ENCODE measurements at regions not wholly inside any gene's neighbourhood (a gene's known extent, or its start where the extent isn't known, plus 50 kb on each side); places are given as distances from the start of the nearest gene placed in this dataset.

DNA sequence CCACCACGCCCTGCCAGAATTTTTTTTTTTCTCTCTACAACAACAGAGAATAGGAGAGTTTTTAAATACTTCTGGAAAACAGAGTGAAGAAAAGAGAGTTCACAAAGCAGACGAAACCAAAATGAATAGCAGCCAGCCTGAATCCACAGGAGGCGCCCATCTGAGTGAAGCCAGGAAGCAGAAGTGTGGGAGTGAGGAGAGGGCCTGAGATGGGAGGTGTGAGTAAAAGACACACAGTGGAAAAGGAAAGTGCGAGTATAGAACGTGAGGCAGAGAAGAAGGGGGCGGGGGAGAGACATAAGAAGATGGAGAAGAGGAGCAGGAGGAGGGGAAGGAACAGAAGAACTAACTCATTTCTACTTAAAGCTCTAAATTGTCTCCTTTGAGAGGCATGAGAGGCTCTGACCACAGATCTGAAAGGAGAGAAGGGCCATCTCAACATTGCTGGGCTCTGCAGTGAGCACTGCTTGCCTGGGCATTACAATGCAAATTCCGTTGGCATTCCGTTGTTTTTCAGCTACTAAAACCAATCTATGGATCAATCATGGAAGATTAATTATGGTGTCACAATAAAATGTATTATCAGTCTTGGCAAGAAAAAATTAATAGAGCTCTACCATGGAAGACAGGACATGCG is 140.1 kb upstream of the CPSF6 start:
- no peak for DNase-seq

DNA sequence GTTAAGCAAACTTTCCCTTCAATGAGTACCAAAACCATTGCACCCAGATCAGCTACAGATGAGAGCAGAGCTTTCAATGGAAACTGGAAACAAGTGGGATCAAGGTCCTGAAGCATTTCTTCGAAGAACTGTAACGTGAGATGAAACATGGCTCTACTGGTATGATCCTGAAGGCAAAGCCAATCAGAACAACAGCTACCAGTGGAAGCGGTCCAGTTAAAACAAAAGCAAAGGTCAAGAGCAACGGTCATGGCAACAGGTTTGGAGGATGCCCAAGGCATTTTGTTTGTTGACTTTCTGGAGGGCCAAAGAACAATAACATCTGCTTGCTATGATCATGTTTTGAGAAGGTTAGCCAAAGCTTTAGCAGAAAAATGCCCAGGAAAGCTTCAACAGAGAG is 137.9 kb upstream of the CPSF6 start:
- no peak for DNase-seq

DNA sequence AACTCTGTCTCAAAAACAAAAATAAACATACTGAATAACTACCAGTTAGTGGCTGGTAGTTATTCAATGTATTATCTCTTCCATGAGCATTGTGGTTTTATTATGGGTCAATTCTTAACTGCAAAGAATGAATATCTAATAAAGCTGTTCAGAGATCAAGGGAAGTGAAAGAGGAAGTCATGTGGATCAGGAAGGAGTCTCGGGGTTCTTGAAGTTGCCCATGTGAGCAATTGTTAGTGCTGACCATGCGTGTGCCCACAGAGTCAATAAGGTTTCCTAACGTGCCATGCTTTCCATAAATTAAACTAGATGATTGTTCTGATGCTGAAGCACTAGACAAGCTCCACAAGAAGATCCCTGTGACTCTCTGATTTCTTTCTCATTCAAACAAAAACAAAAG is 136.5 kb upstream of the CPSF6 start:
- DNase-seq = no peak

DNA sequence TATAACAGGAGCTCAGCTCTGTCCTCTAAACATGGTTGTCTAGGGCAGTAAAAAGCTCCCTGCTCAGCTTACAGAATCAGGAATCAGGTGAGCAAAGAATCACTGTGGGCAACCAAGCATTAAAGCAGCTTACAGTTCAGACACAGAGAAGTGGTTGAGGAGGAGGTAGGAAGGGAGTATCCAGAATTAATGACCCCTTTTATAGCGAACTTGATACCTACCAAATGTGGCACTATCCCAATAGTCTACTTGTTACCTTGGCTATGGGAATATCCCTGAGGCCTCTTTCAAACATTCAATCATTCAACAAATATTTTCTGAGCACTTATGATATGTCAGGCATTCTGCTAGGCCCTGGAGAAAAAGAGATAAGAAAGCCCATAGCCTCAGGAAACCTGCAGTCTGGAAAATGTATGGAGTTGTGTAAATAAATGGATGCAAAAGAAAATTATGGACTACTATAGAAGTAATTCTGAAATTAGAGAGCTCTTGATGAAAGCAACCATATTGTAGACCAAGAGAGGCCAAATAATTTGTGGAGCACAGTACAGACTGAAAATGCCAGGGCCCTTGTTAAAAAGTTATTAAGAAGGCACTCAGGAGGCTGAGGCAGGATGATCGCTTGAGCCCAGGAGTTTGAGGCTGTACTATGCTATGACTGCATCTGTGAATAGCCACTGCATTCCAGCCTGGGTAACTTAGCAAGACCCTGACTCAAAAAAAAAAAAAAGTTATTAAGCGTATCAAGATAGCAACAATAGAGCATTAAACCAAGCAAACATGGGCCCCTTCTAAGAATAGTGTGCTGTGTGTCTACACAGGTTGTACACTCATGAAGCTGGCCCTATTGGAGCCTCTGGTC is 134.0 kb upstream of the CPSF6 start:
- no peak for DNase-seq

DNA sequence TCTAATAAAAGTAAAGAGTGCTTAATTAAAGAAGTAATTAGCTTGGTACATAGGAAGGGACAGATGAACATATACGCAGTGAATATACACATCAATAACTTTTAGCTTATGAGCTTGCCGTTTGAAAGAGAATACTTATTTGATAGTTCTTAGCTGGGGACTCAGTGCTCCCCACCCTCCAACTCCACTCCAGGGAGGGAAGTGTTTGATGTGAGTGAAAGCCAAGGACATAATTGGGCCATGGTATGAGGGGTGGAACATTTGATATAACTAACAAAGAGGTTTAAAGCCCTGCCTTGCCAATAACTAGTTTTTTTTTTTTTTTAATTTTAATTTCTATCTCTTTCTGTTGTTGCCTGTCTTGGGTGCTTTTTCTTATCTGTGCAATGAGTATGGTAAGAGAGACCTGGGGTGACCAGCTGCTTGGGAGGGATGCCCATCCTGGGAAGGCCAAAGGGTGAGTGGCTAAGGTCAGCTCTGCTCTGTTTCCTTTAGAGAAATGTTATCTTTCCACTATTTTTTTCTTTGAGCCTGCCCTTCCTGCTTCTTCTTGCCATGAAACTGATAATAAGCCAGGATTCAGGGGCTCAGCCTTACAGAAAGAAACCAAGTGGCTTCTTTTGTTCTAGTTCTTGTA is 132.8 kb upstream of the CPSF6 start:
- DNase-seq = no peak

DNA sequence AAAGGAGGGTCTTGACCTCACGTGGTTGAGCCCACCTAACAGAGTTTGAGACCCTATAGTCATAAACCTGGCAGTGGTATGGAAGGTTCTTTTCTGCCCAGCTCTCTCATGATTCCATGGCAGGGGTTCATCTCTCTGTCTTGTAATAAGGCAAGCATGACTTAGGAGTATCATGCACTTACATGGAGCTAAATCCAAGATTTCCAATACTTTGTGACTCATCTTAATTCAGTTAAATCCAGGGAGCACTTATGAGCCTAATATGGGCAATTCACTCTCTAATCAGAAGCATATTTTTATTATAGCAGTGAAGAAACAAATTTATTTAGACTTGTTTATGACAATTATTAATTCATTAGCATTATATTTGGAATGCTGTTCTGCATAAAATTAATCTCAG is 131.8 kb upstream of the CPSF6 start:
- no peak for DNase-seq

DNA sequence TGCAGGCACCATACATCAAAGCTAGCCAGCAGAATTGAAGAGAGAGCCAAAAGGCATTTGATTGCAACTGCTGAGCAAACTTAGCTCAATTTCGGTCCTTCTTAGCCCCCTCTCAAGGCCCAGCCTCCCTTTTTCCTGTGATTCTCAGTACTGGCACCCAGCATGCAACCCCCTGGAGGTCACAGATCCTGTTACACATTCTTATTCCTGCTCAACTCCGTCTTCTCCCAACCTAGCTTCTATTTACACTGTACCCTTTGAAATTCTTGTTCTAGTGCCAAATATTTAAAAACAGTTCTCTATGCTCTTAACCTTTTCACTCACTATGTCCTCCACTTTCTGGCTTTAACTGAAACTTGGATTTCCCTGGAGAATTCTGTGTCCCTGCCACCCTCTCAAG is 131.3 kb upstream of the CPSF6 start:
- no peak for DNase-seq

DNA sequence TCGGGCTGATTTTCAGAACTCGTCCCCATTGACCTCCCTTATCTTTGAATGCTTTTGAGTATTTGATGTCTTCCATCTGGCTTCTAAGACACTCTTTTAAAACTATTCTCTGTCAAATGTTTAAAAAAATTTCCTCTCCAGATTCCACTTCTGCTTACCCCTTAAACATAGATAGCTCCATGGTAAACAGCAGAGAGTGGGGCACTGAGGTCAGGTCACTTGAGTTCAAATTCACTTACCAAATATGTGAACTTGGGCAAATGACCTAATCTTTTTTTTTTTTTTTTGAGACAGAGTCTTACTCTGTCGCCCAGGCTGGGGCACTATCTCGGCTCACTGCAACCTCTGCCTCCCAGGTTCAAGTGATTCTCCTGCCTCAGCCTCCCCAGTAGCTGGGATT is 126.8 kb upstream of the CPSF6 start:
- no peak for DNase-seq

DNA sequence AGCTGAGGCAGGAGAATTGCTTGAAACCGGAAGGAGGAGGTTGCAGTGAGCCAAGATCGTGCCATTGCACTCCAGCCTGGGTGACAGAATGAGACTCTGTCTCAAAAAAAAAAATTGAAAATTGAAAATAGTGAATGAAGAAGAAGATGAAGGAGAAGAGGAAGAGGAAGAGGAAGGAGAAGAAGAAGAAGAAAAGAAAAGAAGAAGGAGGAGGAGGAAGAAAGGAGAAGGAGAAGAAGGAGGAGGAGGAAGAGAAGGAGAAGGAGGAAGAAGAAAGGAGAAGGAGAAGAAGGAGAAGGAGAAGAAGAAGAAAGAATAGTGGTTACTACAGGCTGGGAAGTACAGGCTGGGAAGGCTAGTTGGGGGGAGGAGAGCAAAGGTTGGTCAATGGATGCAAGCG is 124.3 kb upstream of the CPSF6 start:
- no peak for DNase-seq

DNA sequence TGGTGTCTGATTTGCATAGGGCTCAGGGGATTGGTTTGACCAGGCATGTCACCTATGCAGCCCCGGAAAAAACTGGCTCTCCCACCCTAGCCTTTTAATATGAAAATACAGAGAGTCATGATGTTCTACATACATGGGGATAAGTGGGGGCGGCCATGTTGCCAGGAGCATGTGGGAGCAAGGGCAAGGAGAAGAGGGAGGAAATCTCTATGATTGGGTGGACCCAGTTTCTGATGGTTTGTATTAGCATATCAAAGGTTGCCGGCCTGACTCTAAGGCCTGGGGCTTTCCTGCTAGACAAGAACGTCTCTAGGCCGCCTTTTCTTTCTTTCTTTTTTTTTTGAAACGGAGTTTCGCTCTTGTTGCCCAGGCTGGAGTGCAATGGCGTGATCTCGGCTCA is 123.4 kb upstream of the CPSF6 start:
- no peak for DNase-seq

DNA sequence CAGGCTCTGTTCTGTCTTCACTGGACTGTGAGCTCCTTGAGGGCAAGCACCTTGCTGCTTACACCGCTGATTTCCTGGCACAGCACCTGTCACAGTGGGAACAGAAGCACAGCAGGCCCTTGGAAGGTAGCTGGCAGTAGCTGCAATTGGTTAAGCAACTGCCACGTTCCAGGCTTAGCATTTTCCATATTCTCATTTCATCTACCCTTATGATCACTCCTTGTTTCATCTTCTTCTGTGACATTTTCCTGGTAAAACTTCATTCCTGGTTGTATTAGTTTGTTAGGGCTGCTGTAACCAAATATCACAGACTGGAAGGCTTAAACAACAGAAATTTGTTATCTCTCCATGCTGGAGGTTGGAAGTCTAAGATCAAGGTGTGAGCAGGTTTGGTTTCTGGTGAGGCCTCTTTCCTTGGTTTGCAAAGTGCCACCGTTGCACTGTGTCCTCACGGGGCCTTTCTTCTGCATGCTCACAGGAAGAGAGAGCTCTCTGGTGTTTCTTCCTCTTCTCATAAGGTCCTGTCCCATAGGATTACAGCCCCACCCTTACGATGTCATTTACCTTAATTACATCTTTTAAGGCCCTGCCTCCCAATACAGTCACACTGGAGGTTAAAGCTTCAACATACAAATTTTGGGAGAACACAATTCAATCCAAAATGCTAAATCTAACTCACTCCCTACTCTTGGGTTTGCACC is 121.7 kb upstream of the CPSF6 start:
- DNase-seq = no peak

DNA sequence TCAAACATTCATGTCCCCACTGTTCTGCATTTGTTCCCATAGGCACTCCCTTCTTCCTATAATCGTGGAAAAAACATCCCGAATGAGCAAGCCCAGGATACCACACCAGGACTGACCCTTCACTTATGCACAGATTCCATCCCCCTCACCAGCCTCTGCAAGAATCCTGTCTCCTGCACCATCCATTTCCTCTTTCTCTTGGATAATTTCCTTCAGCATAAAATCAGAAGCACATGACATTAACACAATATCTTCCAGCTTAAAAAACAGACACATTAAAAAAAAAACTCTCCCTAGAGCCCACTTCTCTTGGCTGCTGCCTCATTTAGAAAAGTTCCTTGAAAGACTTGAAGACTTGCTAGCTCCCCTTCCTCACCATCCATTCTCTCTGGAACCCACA is 120.9 kb upstream of the CPSF6 start:
- no peak for DNase-seq

DNA sequence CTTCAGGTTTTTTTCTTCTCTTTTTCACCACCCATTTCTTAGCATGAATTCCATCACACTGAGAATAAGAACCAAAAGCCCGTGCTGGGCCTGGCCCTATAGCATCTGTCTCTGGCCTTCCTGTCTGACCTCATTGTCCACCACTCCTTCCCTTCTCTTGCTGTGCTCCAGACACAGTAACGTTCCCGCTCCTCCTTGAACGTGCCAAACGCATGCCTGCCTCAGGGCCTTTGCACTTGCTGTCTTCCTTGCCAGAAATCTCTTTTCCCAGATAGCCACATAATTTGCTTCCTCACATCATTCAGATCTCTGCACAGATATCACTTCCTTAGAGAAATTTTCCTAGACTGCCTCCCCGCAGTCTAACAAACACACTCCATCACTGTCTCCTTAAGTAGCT is 119.6 kb upstream of the CPSF6 start:
- DNase-seq = no peak

DNA sequence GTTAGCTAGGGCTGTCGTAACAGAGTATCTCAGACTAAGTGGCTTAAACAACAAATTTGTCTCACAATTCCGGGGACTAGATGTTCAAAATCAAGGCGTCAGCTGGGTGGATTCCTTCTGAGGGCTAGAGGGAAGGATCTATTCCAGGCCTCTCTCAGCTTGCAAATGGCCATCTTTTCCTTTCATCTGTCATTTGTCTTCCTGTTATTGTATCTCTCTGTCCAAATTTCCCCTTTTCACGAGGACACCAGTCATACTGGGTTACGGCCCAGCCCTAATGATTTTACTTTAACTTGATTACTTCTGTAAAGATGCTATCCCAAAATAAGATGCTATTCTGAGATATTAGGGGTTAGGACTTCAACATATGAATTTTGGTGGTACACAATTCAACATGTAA is 119.0 kb upstream of the CPSF6 start:
- no peak for DNase-seq

DNA sequence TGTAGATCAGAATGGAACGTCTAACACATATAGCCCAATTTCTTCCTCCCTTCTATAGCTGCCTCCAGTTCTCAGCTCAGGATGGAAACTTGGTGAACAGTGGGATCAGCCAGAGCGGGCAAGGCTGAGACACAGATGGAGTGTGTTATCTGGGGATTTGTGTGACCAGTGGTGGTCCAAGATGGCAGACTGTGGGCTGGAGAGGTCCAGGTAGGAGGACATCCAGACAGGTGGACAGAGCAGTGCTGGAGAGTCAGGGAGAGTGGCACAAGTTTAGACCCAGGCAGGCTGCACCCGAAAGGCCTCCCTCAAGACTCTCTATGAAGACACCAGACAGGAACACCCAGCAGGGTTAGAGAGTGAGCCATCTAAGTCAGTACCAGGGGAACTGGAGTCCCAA is 116.1 kb upstream of the CPSF6 start:
- no peak for DNase-seq

DNA sequence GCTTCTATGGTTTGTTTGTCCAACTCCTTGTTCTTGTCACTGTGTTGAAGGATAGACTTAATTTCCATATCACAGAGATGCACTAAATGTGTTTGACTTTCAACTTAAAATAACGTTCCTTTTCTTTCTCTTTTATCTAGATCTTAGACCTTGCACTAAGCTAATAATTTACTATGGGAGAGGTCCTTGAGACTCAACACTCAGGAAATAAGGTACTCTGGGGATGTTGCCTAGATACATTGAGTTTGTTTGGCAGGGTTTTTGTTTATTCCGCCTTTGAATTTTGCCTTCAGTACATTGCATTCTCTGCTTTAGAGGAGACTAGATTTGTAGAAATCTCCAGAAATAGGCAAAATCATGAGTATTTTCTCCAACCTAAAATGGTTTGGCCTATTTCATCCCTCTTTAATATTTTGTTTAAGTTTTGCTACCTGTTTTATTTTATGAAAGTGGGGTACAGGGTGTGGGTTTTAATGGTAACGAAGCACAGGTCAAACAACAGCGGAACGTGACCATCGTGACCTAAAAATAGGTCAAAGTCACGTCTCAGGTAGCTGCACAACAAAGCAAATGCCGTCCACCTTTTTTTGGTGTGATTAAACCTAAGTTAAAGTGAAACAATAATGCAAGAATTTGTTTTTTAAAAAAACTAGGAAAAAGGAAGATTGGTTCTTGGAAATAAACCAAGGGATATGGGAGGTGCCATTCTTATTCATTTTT is 115.3 kb upstream of the CPSF6 start:
- DNase-seq = no peak

DNA sequence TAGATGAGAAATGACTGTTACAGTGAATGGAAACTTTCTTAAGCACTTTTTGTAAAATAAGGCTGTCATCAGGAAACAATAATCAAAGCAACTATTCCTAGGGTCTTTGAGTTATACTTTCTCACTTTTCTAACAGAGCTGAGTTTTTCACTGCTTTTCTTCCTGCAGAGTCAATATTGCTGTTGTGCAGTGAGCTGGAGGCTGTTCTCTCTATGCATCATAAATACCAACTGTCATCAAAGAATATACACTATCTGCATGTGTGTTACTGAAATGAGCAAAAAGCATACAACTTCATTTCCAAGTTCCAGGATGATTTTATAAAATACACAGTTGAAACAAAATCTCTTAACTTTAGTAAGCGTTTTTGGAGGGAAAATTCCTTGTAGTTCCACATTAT is 110.4 kb upstream of the CPSF6 start:
- no peak for DNase-seq

DNA sequence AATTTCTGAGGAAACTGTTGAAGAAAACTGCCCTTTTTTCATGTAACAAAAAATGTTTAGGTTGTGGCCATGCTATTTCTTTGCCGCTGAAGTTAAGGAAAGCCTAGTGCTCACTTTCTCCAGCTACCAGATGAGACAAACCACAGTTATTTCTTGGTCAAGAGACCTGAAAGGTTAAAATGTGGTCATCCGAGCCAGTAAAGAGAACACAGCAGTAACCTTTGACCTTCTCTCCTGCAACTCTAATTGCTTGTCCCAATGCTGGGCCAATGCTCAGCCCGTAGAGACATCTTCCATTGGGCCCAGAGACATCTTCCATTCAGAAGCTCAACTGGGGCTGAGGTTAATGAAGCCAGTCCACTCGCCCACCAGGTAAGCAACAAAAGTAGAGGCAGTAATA is 109.8 kb upstream of the CPSF6 start:
- no peak for DNase-seq

DNA sequence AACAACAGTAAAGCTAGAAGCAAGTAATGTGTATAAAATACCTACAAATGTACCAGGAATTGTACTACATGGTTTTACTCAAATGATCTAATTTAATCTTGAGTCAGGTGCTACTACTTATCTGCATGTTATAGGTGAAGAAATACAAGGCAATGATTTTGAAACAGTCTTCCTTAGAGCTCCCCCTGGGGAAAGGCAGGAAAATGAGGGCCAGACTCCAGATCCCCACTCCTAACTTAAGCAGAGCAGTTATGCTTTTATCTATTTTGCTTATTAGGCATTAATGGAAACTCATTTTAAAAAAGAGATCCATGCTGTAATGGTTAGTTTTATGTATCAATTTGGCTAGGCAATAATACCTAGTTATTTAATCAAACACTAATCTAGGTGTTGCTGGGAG is 109.3 kb upstream of the CPSF6 start:
- DNase-seq = no peak

DNA sequence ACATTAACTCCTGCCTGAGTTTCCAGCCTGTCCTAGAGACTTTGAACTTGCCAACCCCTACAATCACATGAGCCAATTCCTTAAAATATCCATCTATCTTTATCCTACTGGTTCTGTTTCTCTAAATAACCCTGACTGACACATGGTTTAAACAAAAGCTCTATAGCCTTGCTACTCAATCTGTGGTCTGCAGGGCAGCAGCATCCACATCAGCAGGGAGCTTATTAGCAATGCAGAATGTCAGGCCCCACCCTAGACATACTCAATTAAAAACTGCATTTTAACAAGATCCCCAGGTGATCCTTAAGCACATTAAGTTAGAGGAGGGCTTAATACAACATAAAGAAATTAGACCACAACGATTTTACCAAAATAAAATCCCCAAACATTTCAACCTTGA is 108.3 kb upstream of the CPSF6 start:
- no peak for DNase-seq

DNA sequence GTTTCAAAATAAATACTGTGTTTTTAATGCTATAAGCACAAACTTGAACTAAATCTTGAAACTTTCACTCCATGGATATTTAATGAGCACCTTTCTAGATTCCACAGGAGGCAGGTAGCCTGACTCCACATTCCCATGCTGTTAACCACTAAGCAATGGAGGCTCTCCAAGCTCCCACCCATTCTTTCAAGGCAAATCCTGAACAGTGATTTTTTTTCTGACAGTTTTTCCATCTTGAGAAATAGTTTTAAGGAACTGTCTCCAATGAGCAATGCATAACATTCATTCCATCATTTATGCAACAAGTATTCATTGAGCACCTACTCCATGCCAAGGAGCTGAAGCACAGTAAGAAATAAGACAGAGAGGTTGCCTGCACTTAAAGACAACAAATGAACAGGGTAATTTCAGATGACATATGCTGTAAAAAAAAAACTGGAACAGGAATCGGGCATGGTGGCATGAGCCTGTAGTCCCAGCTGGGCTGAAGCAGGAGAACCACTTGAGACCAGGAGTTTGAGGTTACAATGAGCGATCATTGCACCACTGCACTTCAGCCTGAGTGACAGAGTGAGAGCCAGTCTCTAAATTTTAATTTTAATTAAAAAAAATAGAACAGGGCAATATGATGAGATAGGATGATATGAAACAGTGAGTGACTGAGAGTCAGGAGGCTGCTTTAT is 102.3 kb upstream of the CPSF6 start:
- DNase-seq = no peak

DNA sequence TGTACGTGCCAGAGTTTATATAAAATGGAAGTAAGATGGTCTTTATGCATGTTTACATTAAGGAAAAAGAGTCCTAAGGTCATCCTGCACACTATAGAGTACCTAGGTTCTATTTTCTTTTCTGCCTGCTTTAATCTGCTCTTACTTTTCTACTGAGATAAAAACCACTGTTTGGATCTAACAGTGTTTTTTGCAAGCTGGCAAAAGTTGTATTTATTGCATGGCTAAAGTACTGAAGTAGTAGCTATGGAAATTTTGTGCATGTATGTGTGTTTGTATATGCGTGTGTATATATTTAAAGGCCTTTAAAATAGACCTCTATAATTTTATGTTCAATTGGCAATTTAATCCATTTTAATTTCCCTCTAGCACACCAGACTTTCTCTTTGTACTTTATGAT is 98.3 kb upstream of the CPSF6 start:
- no peak for DNase-seq
